22Rv1 (cell line): ENCODE measurements at regions not wholly inside any gene's neighbourhood (a gene's known extent, or its start where the extent isn't known, plus 50 kb on each side); places are given as distances from the start of the nearest gene placed in this dataset.

ENCODE experiments used
- CTCF ChIP-seq: fragments of 450-650 bp; IDR thresholded peaks from 2 replicates; pipeline ENCODE4 v1.5.1; 2017; ENCODE audit warnings: mild to moderate bottlenecking
- ZFX ChIP-seq: fragments of 450-650 bp; IDR thresholded peaks from 2 replicates; pipeline ENCODE4 v1.6.1; 2017; ENCODE audit warnings: antibody characterized with exemption, borderline replicate concordance

DNA sequence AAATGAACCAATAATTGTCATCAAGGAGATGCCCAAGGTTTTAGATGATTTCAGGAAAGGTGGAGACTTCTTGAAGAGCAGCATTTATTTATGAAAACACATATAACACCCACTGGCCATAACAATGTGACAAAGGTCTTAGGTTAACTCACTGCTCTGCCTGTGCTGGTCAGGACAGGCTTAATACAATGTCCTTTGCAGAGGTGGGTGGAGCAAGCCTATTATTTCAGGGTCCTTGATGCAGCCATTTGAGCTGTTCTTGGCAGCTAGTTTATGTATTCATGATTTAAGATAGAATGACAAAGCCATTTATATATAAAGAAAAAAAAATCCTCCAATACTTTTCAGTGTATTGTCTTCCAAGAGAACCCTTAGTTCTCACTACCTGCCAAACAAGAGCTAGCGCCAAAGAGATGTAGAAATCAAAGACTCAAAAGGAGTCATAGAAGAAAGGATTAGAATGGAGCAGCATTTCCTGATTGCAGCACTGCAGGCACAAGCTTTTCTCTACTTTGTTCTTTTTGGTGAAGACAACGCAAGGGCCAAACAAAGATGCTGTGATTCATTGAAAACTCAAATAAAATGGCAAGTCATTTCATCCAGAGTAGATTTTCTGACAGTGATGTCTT, 124.3 kb upstream of the TSHZ2 start:
- no peak for TF ChIP-seq CTCF
- TF ChIP-seq ZFX, result no peak
